HEK293 (cell line): ENCODE measurements at regions not wholly inside any gene's neighbourhood (a gene's known extent, or its start where the extent isn't known, plus 50 kb on each side); places are given as distances from the start of the nearest gene placed in this dataset.

Experiments
- GLI4 ChIP-seq: fragments of 450-650 bp; formaldehyde crosslinking; IDR thresholded peaks from 2 replicates; pipeline ENCODE4 v1.5.1; 2016; ENCODE audit warnings: missing biosample characterization, missing genetic modification characterization
- MEIS1 ChIP-seq: sonication (generic); formaldehyde crosslinking; IDR thresholded peaks from 2 replicates; pipeline ENCODE4 v1.8.1; 2022; ENCODE audit warnings: missing genetic modification reagents, mild to moderate bottlenecking, borderline replicate concordance
- SP2 ChIP-seq: fragments of 450-650 bp; formaldehyde crosslinking; IDR thresholded peaks from 2 replicates; pipeline ENCODE4 v1.5.1; 2016; ENCODE audit warnings: missing biosample characterization, missing genetic modification characterization
- ZNF585B ChIP-seq: fragments of 450-650 bp; formaldehyde crosslinking; IDR thresholded peaks from 2 replicates; pipeline ENCODE4 v1.5.1; 2016; ENCODE audit warnings: missing biosample characterization, missing genetic modification characterization
- ZNF600 ChIP-seq: fragments of 450-650 bp; formaldehyde crosslinking; IDR thresholded peaks from 2 replicates; pipeline ENCODE4 v1.5.1; 2016; ENCODE audit warnings: missing biosample characterization, missing genetic modification characterization
- TF ChIP-seq, protein P1 (sequence below): fragments of 450-650 bp; formaldehyde crosslinking; IDR thresholded peaks from 2 replicates; pipeline ENCODE4 v1.5.1; 2016; ENCODE audit warnings: missing biosample characterization, missing genetic modification characterization
- TF ChIP-seq, protein P2 (sequence below): fragments of 450-650 bp; formaldehyde crosslinking; IDR thresholded peaks from 2 replicates; pipeline ENCODE4 v1.5.1; 2016; ENCODE audit warnings: missing biosample characterization, missing genetic modification characterization, low read depth
- TF ChIP-seq, protein P3 (sequence below): fragments of 450-650 bp; formaldehyde crosslinking; conservative IDR thresholded peaks from 2 replicates; pipeline ENCODE4 v1.5.1; 2016; ENCODE audit warnings: low read depth, missing biosample characterization, missing genetic modification characterization
- TF ChIP-seq, protein P4 (sequence below): fragments of 450-650 bp; formaldehyde crosslinking; IDR thresholded peaks from 2 replicates; pipeline ENCODE4 v1.5.1; 2016; ENCODE audit warnings: missing biosample characterization, missing genetic modification characterization

DNA sequence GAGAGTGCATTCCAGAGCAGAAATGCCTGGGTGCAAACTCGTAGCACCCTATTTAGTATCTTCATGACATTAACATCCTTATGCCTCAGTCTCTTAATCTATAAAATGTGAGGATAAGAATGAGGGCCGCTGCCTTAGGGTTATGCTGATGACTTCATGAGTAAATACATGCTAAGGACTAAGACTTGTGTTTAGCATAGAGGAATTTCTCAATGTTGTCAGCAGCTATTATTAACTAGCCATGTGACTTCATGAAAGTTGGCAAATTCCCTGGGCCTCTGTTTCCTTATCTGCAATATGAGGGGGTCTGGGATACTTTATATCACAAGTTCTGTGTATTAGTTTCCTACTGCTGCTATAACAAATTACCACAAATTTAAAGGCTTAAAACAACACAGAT is 108.1 kb upstream of the RIPOR2 start:
- TF ChIP-seq ZNF600 (tag by site-specific recombination): no peak
- no peak for TF ChIP-seq SP2 (tag by site-specific recombination)
- TF ChIP-seq MEIS1 (CRISPR knock-in tag): no peak
- TF ChIP-seq GLI4 (tag by site-specific recombination): no peak
- TF ChIP-seq, protein P1, sequence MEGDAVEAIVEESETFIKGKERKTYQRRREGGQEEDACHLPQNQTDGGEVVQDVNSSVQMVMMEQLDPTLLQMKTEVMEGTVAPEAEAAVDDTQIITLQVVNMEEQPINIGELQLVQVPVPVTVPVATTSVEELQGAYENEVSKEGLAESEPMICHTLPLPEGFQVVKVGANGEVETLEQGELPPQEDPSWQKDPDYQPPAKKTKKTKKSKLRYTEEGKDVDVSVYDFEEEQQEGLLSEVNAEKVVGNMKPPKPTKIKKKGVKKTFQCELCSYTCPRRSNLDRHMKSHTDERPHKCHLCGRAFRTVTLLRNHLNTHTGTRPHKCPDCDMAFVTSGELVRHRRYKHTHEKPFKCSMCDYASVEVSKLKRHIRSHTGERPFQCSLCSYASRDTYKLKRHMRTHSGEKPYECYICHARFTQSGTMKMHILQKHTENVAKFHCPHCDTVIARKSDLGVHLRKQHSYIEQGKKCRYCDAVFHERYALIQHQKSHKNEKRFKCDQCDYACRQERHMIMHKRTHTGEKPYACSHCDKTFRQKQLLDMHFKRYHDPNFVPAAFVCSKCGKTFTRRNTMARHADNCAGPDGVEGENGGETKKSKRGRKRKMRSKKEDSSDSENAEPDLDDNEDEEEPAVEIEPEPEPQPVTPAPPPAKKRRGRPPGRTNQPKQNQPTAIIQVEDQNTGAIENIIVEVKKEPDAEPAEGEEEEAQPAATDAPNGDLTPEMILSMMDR (tag by site-specific recombination): no peak
- TF ChIP-seq, protein P2, sequence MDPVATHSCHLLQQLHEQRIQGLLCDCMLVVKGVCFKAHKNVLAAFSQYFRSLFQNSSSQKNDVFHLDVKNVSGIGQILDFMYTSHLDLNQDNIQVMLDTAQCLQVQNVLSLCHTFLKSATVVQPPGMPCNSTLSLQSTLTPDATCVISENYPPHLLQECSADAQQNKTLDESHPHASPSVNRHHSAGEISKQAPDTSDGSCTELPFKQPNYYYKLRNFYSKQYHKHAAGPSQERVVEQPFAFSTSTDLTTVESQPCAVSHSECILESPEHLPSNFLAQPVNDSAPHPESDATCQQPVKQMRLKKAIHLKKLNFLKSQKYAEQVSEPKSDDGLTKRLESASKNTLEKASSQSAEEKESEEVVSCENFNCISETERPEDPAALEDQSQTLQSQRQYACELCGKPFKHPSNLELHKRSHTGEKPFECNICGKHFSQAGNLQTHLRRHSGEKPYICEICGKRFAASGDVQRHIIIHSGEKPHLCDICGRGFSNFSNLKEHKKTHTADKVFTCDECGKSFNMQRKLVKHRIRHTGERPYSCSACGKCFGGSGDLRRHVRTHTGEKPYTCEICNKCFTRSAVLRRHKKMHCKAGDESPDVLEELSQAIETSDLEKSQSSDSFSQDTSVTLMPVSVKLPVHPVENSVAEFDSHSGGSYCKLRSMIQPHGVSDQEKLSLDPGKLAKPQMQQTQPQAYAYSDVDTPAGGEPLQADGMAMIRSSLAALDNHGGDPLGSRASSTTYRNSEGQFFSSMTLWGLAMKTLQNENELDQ (tag by site-specific recombination): no peak
- no peak for TF ChIP-seq ZNF585B (tag by site-specific recombination)
- TF ChIP-seq, protein P3, sequence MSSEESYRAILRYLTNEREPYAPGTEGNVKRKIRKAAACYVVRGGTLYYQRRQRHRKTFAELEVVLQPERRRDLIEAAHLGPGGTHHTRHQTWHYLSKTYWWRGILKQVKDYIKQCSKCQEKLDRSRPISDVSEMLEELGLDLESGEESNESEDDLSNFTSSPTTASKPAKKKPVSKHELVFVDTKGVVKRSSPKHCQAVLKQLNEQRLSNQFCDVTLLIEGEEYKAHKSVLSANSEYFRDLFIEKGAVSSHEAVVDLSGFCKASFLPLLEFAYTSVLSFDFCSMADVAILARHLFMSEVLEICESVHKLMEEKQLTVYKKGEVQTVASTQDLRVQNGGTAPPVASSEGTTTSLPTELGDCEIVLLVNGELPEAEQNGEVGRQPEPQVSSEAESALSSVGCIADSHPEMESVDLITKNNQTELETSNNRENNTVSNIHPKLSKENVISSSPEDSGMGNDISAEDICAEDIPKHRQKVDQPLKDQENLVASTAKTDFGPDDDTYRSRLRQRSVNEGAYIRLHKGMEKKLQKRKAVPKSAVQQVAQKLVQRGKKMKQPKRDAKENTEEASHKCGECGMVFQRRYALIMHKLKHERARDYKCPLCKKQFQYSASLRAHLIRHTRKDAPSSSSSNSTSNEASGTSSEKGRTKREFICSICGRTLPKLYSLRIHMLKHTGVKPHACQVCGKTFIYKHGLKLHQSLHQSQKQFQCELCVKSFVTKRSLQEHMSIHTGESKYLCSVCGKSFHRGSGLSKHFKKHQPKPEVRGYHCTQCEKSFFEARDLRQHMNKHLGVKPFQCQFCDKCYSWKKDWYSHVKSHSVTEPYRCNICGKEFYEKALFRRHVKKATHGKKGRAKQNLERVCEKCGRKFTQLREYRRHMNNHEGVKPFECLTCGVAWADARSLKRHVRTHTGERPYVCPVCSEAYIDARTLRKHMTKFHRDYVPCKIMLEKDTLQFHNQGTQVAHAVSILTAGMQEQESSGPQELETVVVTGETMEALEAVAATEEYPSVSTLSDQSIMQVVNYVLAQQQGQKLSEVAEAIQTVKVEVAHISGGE (tag by site-specific recombination): no peak
- TF ChIP-seq, protein P4, sequence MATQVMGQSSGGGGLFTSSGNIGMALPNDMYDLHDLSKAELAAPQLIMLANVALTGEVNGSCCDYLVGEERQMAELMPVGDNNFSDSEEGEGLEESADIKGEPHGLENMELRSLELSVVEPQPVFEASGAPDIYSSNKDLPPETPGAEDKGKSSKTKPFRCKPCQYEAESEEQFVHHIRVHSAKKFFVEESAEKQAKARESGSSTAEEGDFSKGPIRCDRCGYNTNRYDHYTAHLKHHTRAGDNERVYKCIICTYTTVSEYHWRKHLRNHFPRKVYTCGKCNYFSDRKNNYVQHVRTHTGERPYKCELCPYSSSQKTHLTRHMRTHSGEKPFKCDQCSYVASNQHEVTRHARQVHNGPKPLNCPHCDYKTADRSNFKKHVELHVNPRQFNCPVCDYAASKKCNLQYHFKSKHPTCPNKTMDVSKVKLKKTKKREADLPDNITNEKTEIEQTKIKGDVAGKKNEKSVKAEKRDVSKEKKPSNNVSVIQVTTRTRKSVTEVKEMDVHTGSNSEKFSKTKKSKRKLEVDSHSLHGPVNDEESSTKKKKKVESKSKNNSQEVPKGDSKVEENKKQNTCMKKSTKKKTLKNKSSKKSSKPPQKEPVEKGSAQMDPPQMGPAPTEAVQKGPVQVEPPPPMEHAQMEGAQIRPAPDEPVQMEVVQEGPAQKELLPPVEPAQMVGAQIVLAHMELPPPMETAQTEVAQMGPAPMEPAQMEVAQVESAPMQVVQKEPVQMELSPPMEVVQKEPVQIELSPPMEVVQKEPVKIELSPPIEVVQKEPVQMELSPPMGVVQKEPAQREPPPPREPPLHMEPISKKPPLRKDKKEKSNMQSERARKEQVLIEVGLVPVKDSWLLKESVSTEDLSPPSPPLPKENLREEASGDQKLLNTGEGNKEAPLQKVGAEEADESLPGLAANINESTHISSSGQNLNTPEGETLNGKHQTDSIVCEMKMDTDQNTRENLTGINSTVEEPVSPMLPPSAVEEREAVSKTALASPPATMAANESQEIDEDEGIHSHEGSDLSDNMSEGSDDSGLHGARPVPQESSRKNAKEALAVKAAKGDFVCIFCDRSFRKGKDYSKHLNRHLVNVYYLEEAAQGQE (tag by site-specific recombination): no peak
